ENCODE measurements at regions not wholly inside any gene's neighbourhood (a gene's known extent, or its start where the extent isn't known, plus 50 kb on each side); places are given as distances from the start of the nearest gene placed in this dataset.
A peak's percentile ranks its signal among the peaks of the same experiment; 100 is the strongest.

DNA sequence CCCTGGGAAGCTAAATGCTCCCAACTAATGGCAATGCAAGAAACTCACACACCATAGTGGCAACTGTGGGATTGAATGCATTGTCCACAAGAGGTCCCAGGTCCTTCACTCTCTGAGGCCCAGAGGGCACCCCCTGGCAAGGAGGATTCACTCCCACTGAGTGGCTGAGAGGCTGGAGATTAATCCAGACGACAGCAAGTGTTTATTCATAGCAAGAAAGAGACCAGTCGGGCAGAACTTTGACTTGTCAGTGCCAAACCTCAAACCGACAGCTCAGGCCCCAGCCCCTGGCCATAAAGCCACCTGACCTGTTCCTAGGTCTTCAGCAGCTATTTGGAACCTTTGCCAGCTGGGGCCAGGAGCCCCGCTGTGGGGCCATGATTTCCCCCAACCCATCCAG is 54.5 kb upstream of the MPEG1 start:
- CTCF ChIA-PET = no interaction called here
- Histone ChIP-seq H3K27ac (ENCODE audit: low read length) (no peak overlapping the region), H3F3A (ENCODE audit: low read length, unreplicated experiment) (no peaks in the 10 kb centered on the region), H3K79me2 (ENCODE audit: low read length) (no peaks in the 10 kb centered on the region), H3K36me3 (ENCODE audit: low read depth, low read length) (no peaks in the 10 kb centered on the region), H3K9me2 (replicated peaks; ENCODE audit: low read length) (no peaks in the 10 kb centered on the region), H3K4me1 (ENCODE audit: insufficient read depth, low read length) (peaks cover 10% of the 10 kb centered on the region), H3K4me2 (ENCODE audit: low read length) (no peak overlapping the region), H3K9me3 (ENCODE audit: low read length) (no peaks in the 10 kb centered on the region), H3K4me3 (ENCODE audit: low read length) (no peak overlapping the region), H3K9ac (ENCODE audit: low read length) (no peak overlapping the region), H2AFZ (ENCODE audit: low read length) (no peak overlapping the region), H3K27me3 (ENCODE audit: low read length) (no peaks in the 10 kb centered on the region), H4K20me1 (ENCODE audit: low read length) (no peaks in the 10 kb centered on the region)
- TF ChIP-seq EZH2phosphoT487 (IDR thresholded peaks at IDR 0.05; ENCODE audit: borderline replicate concordance, low read length) = no peak
- no peak for TF ChIP-seq EZH2 (IDR thresholded peaks at IDR 0.05; ENCODE audit: low read length, unreplicated experiment)
- TF ChIP-seq, protein P1, sequence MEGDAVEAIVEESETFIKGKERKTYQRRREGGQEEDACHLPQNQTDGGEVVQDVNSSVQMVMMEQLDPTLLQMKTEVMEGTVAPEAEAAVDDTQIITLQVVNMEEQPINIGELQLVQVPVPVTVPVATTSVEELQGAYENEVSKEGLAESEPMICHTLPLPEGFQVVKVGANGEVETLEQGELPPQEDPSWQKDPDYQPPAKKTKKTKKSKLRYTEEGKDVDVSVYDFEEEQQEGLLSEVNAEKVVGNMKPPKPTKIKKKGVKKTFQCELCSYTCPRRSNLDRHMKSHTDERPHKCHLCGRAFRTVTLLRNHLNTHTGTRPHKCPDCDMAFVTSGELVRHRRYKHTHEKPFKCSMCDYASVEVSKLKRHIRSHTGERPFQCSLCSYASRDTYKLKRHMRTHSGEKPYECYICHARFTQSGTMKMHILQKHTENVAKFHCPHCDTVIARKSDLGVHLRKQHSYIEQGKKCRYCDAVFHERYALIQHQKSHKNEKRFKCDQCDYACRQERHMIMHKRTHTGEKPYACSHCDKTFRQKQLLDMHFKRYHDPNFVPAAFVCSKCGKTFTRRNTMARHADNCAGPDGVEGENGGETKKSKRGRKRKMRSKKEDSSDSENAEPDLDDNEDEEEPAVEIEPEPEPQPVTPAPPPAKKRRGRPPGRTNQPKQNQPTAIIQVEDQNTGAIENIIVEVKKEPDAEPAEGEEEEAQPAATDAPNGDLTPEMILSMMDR (conservative IDR thresholded peaks at IDR 0.05; ENCODE audit: low read depth, low read length) = no peak
- BruUV-seq (replicated peaks) = no TSS peak
- POLR2A ChIA-PET (ENCODE audit: unreplicated experiment) = no interaction called here
- DNase-seq = peak; percentile 39
- intact Hi-C loops (cut with micrococcal nuclease) = no loop called here
- no peak for ATAC-seq

DNA sequence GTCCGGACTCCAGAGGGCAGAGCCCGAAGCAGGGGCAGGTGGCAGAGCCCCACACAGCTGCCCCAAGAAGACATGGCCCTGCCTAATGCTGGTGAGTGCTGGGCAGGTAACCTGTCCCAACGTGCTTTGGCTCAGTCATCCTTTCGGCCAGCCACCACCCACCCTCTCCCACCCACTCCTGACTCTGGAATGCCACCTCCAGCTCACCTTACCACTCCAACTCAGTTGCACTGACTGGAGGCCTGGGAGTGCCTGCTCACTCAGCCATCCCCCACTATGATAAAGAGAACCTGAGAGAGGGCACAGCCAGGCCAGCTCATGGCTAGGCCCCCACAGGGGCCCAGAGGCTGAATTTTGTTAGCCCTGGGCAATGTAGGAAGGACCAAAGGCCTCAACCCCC is 53.8 kb upstream of the MPEG1 start:
- no peak overlapping the region for H3K4me2 ChIP-seq (ENCODE audit: low read length)
- TF ChIP-seq, protein P1 (conservative IDR thresholded peaks at IDR 0.05; ENCODE audit: low read depth, low read length) = no peak
- TF ChIP-seq EZH2phosphoT487 (IDR thresholded peaks at IDR 0.05; ENCODE audit: borderline replicate concordance, low read length) (no peak), EZH2 (IDR thresholded peaks at IDR 0.05; ENCODE audit: low read length, unreplicated experiment) (no peak)
- intact Hi-C loops (cut with micrococcal nuclease) = no loop called here
- H3K4me1 ChIP-seq (ENCODE audit: insufficient read depth, low read length) = peaks cover 10% of the 10 kb centered on the region
- ChIA-PET POLR2A (ENCODE audit: unreplicated experiment) (no interaction called here), CTCF (no interaction called here)
- H3K4me3 ChIP-seq (ENCODE audit: low read length) = no peak overlapping the region
- no peak for DNase-seq
- H3K79me2 ChIP-seq (ENCODE audit: low read length) = no peaks in the 10 kb centered on the region
- H3K9me2 ChIP-seq (replicated peaks; ENCODE audit: low read length) = no peaks in the 10 kb centered on the region
- no peaks in the 10 kb centered on the region for H3K9me3 ChIP-seq (ENCODE audit: low read length)
- no peaks in the 10 kb centered on the region for H3K36me3 ChIP-seq (ENCODE audit: low read depth, low read length)
- H3K9ac ChIP-seq (ENCODE audit: low read length) = no peak overlapping the region
- H2AFZ ChIP-seq (ENCODE audit: low read length) = no peak overlapping the region
- H3F3A ChIP-seq (ENCODE audit: low read length, unreplicated experiment) = no peaks in the 10 kb centered on the region
- H3K27me3 ChIP-seq (ENCODE audit: low read length) = no peaks in the 10 kb centered on the region
- no peak for ATAC-seq
- H3K27ac ChIP-seq (ENCODE audit: low read length) = no peak overlapping the region
- H4K20me1 ChIP-seq (ENCODE audit: low read length) = no peaks in the 10 kb centered on the region
- BruUV-seq (replicated peaks) = no TSS peak

DNA sequence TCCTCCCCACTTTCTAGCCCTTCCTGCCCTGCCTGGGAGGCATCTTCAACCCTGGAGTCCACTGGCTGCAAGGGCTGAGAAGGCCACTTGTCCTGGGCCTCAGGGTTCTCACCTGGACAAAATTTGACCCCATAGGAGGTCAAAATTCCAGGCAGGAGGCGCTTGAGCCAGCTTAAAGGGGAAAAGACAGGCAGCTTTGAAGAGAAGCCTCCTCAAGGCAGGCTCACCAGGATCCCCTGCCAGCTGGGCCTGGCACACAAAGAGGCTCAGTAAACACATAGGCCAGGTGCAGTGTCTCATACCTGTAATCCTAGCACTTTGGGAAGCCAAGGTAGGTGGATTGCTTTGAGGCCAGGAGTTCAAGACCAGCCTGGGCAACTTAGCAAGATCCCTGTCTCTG is 53.0 kb upstream of the MPEG1 start:
- ATAC-seq (no peak), DNase-seq (no peak)
- Histone ChIP-seq H4K20me1 (ENCODE audit: low read length) (no peaks in the 10 kb centered on the region), H3K9me2 (replicated peaks; ENCODE audit: low read length) (no peaks in the 10 kb centered on the region), H3F3A (ENCODE audit: low read length, unreplicated experiment) (no peaks in the 10 kb centered on the region), H3K4me2 (ENCODE audit: low read length) (no peak overlapping the region), H3K79me2 (ENCODE audit: low read length) (no peaks in the 10 kb centered on the region), H3K27me3 (ENCODE audit: low read length) (no peaks in the 10 kb centered on the region), H2AFZ (ENCODE audit: low read length) (no peak overlapping the region), H3K4me3 (ENCODE audit: low read length) (no peak overlapping the region), H3K27ac (ENCODE audit: low read length) (no peak overlapping the region), H3K9me3 (ENCODE audit: low read length) (no peaks in the 10 kb centered on the region), H3K9ac (ENCODE audit: low read length) (no peak overlapping the region), H3K4me1 (ENCODE audit: insufficient read depth, low read length) (peaks cover 10% of the 10 kb centered on the region), H3K36me3 (ENCODE audit: low read depth, low read length) (no peaks in the 10 kb centered on the region)
- intact Hi-C loops (cut with micrococcal nuclease) = no loop called here
- CTCF ChIA-PET = no interaction called here
- TF ChIP-seq, protein P1 (conservative IDR thresholded peaks at IDR 0.05; ENCODE audit: low read depth, low read length) = no peak
- TF ChIP-seq EZH2phosphoT487 (IDR thresholded peaks at IDR 0.05; ENCODE audit: borderline replicate concordance, low read length) (no peak), EZH2 (IDR thresholded peaks at IDR 0.05; ENCODE audit: low read length, unreplicated experiment) (no peak)
- POLR2A ChIA-PET (ENCODE audit: unreplicated experiment) = no interaction called here
- BruUV-seq (replicated peaks) = no TSS peak
